ENCODE measurements at regions not wholly inside any gene's neighbourhood (a gene's known extent, or its start where the extent isn't known, plus 50 kb on each side); places are given as distances from the start of the nearest gene placed in this dataset.

GRCh38 chr4:41427931-41428600 lies 109.9 kb upstream of the LIMCH1 start:
- Histone ChIP-seq H3K27me3 (replicated peaks in 1 of 4; ENCODE audit: control extremely low read depth in 1 of 4, control insufficient read depth in 3 of 4, insufficient read depth in 4 of 4, low read length in 3 of 4) (peaks cover 0 to 3% (median 0%) of the 10 kb centered on the region in 4 experiments), H3K27ac (ENCODE audit: low read length in 2 of 2) (no peak overlapping the region), H3K36me3 (replicated peaks in 1 of 2; ENCODE audit: control extremely low read depth in 1 of 2, control insufficient read depth in 1 of 2, extremely low read depth in 1 of 2, insufficient read depth in 2 of 2, low read length in 1 of 2) (no peaks in the 10 kb centered on the region), H3K4me2 (replicated peaks; ENCODE audit: low read depth, low read length, poor library complexity, severe bottlenecking) (no peak overlapping the region), H2AFZ (ENCODE audit: insufficient read depth, low read depth, low read length, poor library complexity, severe bottlenecking) (no peak overlapping the region), H3K4me3 (ENCODE audit: control extremely low read depth in 1 of 5, extremely low read depth in 1 of 5, insufficient read depth in 1 of 5, low read depth in 2 of 5, low read length in 4 of 5) (no peak overlapping the region), H3K4me1 (ENCODE audit: control insufficient read depth in 2 of 2, insufficient read depth in 2 of 2, low read length in 2 of 2) (no peaks in the 10 kb centered on the region), H3K9me3 (ENCODE audit: control extremely low read depth in 1 of 3, control insufficient read depth in 2 of 3, insufficient read depth in 1 of 3, low read length in 2 of 3) (no peaks in the 10 kb centered on the region), H3K9ac (ENCODE audit: low read length) (no peak overlapping the region), H4K20me1 (ENCODE audit: control insufficient read depth, insufficient read depth, low read length, poor library complexity, severe bottlenecking) (no peaks in the 10 kb centered on the region), H3K79me2 (ENCODE audit: control insufficient read depth, insufficient read depth, low read length) (no peaks in the 10 kb centered on the region)
- WGBS (ENCODE audit: insufficient coverage): 100% methylated on average over 1 of the region's 3 CpGs
- CTCF ChIA-PET: no interaction called here
- DNase-seq: no peak
- intact Hi-C loops (cut with micrococcal nuclease): no loop called here
- ATAC-seq (ENCODE audit: low read depth): no peak
- no peak for TF ChIP-seq CTCF (IDR thresholded peaks at IDR 0.05)
- no peak for TF ChIP-seq EZH2 (IDR thresholded peaks at IDR 0.05; ENCODE audit: borderline replicate concordance, insufficient read depth, low read depth, low read length, poor library complexity, severe bottlenecking)
- no peak overlapping the region for H3K4me3 Mint-ChIP-seq
- H3K4me1 Mint-ChIP-seq: no peaks in the 10 kb centered on the region
- POLR2A ChIA-PET: no interaction called here
- no peaks in the 10 kb centered on the region for H3K9me3 Mint-ChIP-seq (ENCODE audit: insufficient read depth)
- peaks cover 16% of the 10 kb centered on the region for H3K27me3 Mint-ChIP-seq
- no peak overlapping the region for H3K27ac Mint-ChIP-seq

- Histone ChIP-seq H3K9ac (ENCODE audit: low read length) (no peak overlapping the region), H4K20me1 (ENCODE audit: control insufficient read depth, insufficient read depth, low read length, poor library complexity, severe bottlenecking) (no peaks in the 10 kb centered on the region), H3K79me2 (ENCODE audit: control insufficient read depth, insufficient read depth, low read length) (no peaks in the 10 kb centered on the region), H3K36me3 (replicated peaks in 1 of 2; ENCODE audit: control extremely low read depth in 1 of 2, control insufficient read depth in 1 of 2, extremely low read depth in 1 of 2, insufficient read depth in 2 of 2, low read length in 1 of 2) (no peaks in the 10 kb centered on the region), H3K27me3 (replicated peaks in 1 of 4; ENCODE audit: control extremely low read depth in 1 of 4, control insufficient read depth in 3 of 4, insufficient read depth in 4 of 4, low read length in 3 of 4) (peaks cover 0 to 3% (median 0%) of the 10 kb centered on the region in 4 experiments), H3K27ac (ENCODE audit: low read length in 2 of 2) (no peak overlapping the region), H3K4me3 (ENCODE audit: control extremely low read depth in 1 of 5, extremely low read depth in 1 of 5, insufficient read depth in 1 of 5, low read depth in 2 of 5, low read length in 4 of 5) (no peak overlapping the region), H3K9me3 (ENCODE audit: control extremely low read depth in 1 of 3, control insufficient read depth in 2 of 3, insufficient read depth in 1 of 3, low read length in 2 of 3) (no peaks in the 10 kb centered on the region), H2AFZ (ENCODE audit: insufficient read depth, low read depth, low read length, poor library complexity, severe bottlenecking) (no peak overlapping the region), H3K4me2 (replicated peaks; ENCODE audit: low read depth, low read length, poor library complexity, severe bottlenecking) (no peak overlapping the region), H3K4me1 (ENCODE audit: control insufficient read depth in 2 of 2, insufficient read depth in 2 of 2, low read length in 2 of 2) (no peaks in the 10 kb centered on the region)
- Mint-ChIP-seq H3K27me3 (peaks cover 16% of the 10 kb centered on the region), H3K27ac (no peak overlapping the region), H3K4me3 (no peak overlapping the region), H3K9me3 (ENCODE audit: insufficient read depth) (no peaks in the 10 kb centered on the region), H3K4me1 (no peaks in the 10 kb centered on the region)
- POLR2A ChIA-PET: no interaction called here
- TF ChIP-seq CTCF (IDR thresholded peaks at IDR 0.05) (no peak), EZH2 (IDR thresholded peaks at IDR 0.05; ENCODE audit: borderline replicate concordance, insufficient read depth, low read depth, low read length, poor library complexity, severe bottlenecking) (no peak)
- intact Hi-C loops (cut with micrococcal nuclease): no loop called here
- 88% methylated on average over 4 of the region's 8 CpGs for WGBS (ENCODE audit: insufficient coverage)
- DNase-seq (no peak), ATAC-seq (ENCODE audit: low read depth) (no peak)
- CTCF ChIA-PET: no interaction called here
Measured at GRCh38 chr4:41428601-41429279, 109.2 kb upstream of the LIMCH1 start.

Data from B cell (primary cell).